ENCODE measurements at regions not wholly inside any gene's neighbourhood (a gene's known extent, or its start where the extent isn't known, plus 50 kb on each side); places are given as distances from the start of the nearest gene placed in this dataset.

DNA sequence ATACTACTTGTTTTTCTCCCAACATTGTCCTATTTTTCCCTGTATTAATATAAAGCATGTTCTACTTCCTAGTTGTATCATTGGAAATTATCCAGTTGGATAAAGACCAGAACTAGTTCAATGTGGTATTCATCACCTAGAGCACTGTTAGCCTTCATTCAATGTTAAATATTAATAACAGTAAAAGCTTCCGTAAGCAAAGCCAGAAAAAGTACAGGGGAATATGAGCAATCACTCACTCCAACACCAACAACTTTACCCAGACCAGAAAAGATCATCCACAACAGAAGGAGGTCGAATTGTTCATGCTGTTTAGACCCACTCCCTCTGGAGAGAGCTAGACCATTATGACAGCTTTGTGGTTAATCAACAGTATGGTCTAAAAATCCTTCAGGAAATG, 728.4 kb downstream of the MAT2B start:
- ChIA-PET POLR2A (no interaction called here), CTCF (no interaction called here)
- intact Hi-C loops (cut with micrococcal nuclease), result no loop called here
- Histone ChIP-seq H4K20me1 (ENCODE audit: control insufficient read depth, insufficient read depth, low read length, poor library complexity, severe bottlenecking) (no peaks in the 10 kb centered on the region), H3K36me3 (replicated peaks in 1 of 2; ENCODE audit: control extremely low read depth in 1 of 2, control insufficient read depth in 1 of 2, extremely low read depth in 1 of 2, insufficient read depth in 2 of 2, low read length in 1 of 2) (no peaks in the 10 kb centered on the region), H3K27ac (ENCODE audit: low read length in 2 of 2) (no peak overlapping the region), H3K27me3 (replicated peaks in 1 of 4; ENCODE audit: control extremely low read depth in 1 of 4, control insufficient read depth in 3 of 4, insufficient read depth in 4 of 4, low read length in 3 of 4) (no peaks in the 10 kb centered on the region), H2AFZ (ENCODE audit: insufficient read depth, low read depth, low read length, poor library complexity, severe bottlenecking) (no peak overlapping the region), H3K4me3 (ENCODE audit: control extremely low read depth in 1 of 5, extremely low read depth in 1 of 5, insufficient read depth in 1 of 5, low read depth in 2 of 5, low read length in 4 of 5) (no peak overlapping the region), H3K9ac (ENCODE audit: low read length) (no peak overlapping the region), H3K4me1 (ENCODE audit: control insufficient read depth in 2 of 2, insufficient read depth in 2 of 2, low read length in 2 of 2) (no peaks in the 10 kb centered on the region), H3K9me3 (ENCODE audit: control extremely low read depth in 1 of 3, control insufficient read depth in 2 of 3, insufficient read depth in 1 of 3, low read length in 2 of 3) (peaks cover 0 to 2% (median 0%) of the 10 kb centered on the region in 3 donors), H3K79me2 (ENCODE audit: control insufficient read depth, insufficient read depth, low read length) (no peaks in the 10 kb centered on the region), H3K4me2 (replicated peaks; ENCODE audit: low read depth, low read length, poor library complexity, severe bottlenecking) (no peak overlapping the region)
- no peak for TF ChIP-seq EZH2 (IDR thresholded peaks at IDR 0.05; ENCODE audit: borderline replicate concordance, insufficient read depth, low read depth, low read length, poor library complexity, severe bottlenecking)
- TF ChIP-seq, protein P1, sequence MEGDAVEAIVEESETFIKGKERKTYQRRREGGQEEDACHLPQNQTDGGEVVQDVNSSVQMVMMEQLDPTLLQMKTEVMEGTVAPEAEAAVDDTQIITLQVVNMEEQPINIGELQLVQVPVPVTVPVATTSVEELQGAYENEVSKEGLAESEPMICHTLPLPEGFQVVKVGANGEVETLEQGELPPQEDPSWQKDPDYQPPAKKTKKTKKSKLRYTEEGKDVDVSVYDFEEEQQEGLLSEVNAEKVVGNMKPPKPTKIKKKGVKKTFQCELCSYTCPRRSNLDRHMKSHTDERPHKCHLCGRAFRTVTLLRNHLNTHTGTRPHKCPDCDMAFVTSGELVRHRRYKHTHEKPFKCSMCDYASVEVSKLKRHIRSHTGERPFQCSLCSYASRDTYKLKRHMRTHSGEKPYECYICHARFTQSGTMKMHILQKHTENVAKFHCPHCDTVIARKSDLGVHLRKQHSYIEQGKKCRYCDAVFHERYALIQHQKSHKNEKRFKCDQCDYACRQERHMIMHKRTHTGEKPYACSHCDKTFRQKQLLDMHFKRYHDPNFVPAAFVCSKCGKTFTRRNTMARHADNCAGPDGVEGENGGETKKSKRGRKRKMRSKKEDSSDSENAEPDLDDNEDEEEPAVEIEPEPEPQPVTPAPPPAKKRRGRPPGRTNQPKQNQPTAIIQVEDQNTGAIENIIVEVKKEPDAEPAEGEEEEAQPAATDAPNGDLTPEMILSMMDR (IDR thresholded peaks at IDR 0.05), result no peak
- ATAC-seq (ENCODE audit: low read depth) (no peak), DNase-seq (no peak)
- WGBS (ENCODE audit: insufficient coverage), result no CpG with 5 or more reads among the region's 2 CpGs
- Mint-ChIP-seq H3K4me1 (no peaks in the 10 kb centered on the region), H3K9me3 (ENCODE audit: insufficient read depth) (no peaks in the 10 kb centered on the region), H3K4me3 (no peak overlapping the region), H3K27me3 (peaks cover 4% of the 10 kb centered on the region), H3K27ac (no peak overlapping the region)

DNA sequence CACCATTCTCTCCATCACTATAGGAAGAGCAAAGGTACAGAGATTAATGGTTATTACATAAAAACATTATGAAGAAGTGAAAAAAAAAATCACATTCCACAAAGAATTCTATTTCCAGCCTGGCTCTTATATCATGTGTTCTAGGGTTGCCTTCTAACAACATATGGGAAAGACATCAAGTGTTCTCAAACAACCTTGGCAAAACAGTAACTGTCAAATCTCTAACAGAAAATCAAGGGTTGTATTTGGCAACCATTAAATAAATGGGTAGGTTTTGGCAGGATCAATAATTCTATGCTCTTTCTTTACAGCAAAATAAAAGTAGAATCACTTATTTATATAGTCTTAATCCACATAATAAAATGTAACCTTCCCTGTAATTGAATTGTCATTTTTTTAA, 728.9 kb downstream of the MAT2B start:
- Mint-ChIP-seq H3K27ac (no peak overlapping the region), H3K27me3 (peaks cover 4% of the 10 kb centered on the region), H3K9me3 (ENCODE audit: insufficient read depth) (no peaks in the 10 kb centered on the region), H3K4me1 (no peaks in the 10 kb centered on the region), H3K4me3 (no peak overlapping the region)
- Histone ChIP-seq H3K27me3 (replicated peaks in 1 of 4; ENCODE audit: control extremely low read depth in 1 of 4, control insufficient read depth in 3 of 4, insufficient read depth in 4 of 4, low read length in 3 of 4) (no peaks in the 10 kb centered on the region), H3K4me2 (replicated peaks; ENCODE audit: low read depth, low read length, poor library complexity, severe bottlenecking) (no peak overlapping the region), H3K79me2 (ENCODE audit: control insufficient read depth, insufficient read depth, low read length) (no peaks in the 10 kb centered on the region), H3K9ac (ENCODE audit: low read length) (no peak overlapping the region), H3K36me3 (replicated peaks in 1 of 2; ENCODE audit: control extremely low read depth in 1 of 2, control insufficient read depth in 1 of 2, extremely low read depth in 1 of 2, insufficient read depth in 2 of 2, low read length in 1 of 2) (no peaks in the 10 kb centered on the region), H4K20me1 (ENCODE audit: control insufficient read depth, insufficient read depth, low read length, poor library complexity, severe bottlenecking) (no peaks in the 10 kb centered on the region), H3K4me1 (ENCODE audit: control insufficient read depth in 2 of 2, insufficient read depth in 2 of 2, low read length in 2 of 2) (no peaks in the 10 kb centered on the region), H2AFZ (ENCODE audit: insufficient read depth, low read depth, low read length, poor library complexity, severe bottlenecking) (no peak overlapping the region), H3K9me3 (ENCODE audit: control extremely low read depth in 1 of 3, control insufficient read depth in 2 of 3, insufficient read depth in 1 of 3, low read length in 2 of 3) (no peaks in the 10 kb centered on the region), H3K4me3 (ENCODE audit: control extremely low read depth in 1 of 5, extremely low read depth in 1 of 5, insufficient read depth in 1 of 5, low read depth in 2 of 5, low read length in 4 of 5) (no peak overlapping the region), H3K27ac (ENCODE audit: low read length in 2 of 2) (no peak overlapping the region)
- no peak for ATAC-seq (ENCODE audit: low read depth)
- ChIA-PET POLR2A (no interaction called here), CTCF (no interaction called here)
- no peak for DNase-seq
- TF ChIP-seq EZH2 (IDR thresholded peaks at IDR 0.05; ENCODE audit: borderline replicate concordance, insufficient read depth, low read depth, low read length, poor library complexity, severe bottlenecking), result no peak
- TF ChIP-seq, protein P1 (IDR thresholded peaks at IDR 0.05), result no peak
- intact Hi-C loops (cut with micrococcal nuclease), result no loop called here
